CD14-positive monocyte (primary cell): ENCODE measurements at regions not wholly inside any gene's neighbourhood (a gene's known extent, or its start where the extent isn't known, plus 50 kb on each side); places are given as distances from the start of the nearest gene placed in this dataset.

ENCODE experiments used
- DNase-seq, 3 donors: peaks; one replicate each; pipeline ENCODE4 v3.0.0-alpha.2; 2011 to 2022
- H2AFZ ChIP-seq: 2 replicates; pipeline ENCODE4 v1.6.0; 2012; ENCODE audit warnings: mild to moderate bottlenecking, low read depth, low read length, inconsistent platforms; ENCODE audit not compliant: insufficient read depth, poor library complexity, severe bottlenecking
- H3K27ac ChIP-seq, 2 donors: 1 replicate in 1 of 2; 2 replicates in 1 of 2; pipeline ENCODE4 v1.5.1; 2012 to 2013; ENCODE audit warnings: low read length in 2 of 2, control low read depth in 1 of 2, inconsistent platforms in 1 of 2, low read depth in 1 of 2, mild to moderate bottlenecking in 1 of 2
- H3K27me3 ChIP-seq, 2 donors: one replicate each; pipeline versions ENCODE4 v1.6.0 to v1.6.1; 2011 to 2013; ENCODE audit warnings: low read length in 2 of 2; ENCODE audit not compliant: control insufficient read depth in 2 of 2, insufficient read depth in 2 of 2
- H3K36me3 ChIP-seq, 2 donors: replicated peaks in 1 of 2; 1 replicate in 1 of 2; 2 replicates in 1 of 2; pipeline versions ENCODE4 v1.5.1 to v1.6.1; 2012 to 2013; ENCODE audit warnings: low read length in 2 of 2, control low read depth in 1 of 2, inconsistent platforms in 1 of 2, mild to moderate bottlenecking in 1 of 2; ENCODE audit not compliant: insufficient read depth in 2 of 2, control insufficient read depth in 1 of 2
- H3K4me1 ChIP-seq, 2 donors: 1 replicate in 1 of 2; 2 replicates in 1 of 2; pipeline versions ENCODE4 v1.5.1 to v1.6.1; 2012 to 2013; ENCODE audit warnings: low read length in 2 of 2, control low read depth in 1 of 2, inconsistent platforms in 1 of 2, mild to moderate bottlenecking in 1 of 2, moderate library complexity in 1 of 2; ENCODE audit not compliant: insufficient read depth in 2 of 2, control insufficient read depth in 1 of 2
- H3K4me2 ChIP-seq: replicated peaks from 2 replicates; pipeline ENCODE3; 2012; ENCODE audit warnings: low read length, moderate library complexity, mild to moderate bottlenecking; ENCODE audit not compliant: poor library complexity, severe bottlenecking; ENCODE audit errors: extremely low read depth
- H3K4me3 ChIP-seq, 3 experiments: fragments of 200-600 bp in 1 of 3; sonication (generic) in 1 of 3; replicated peaks in 1 of 3; 1 replicate in 2 of 3; 2 replicates in 1 of 3; pipeline ENCODE4 v1.5.1; 2011 to 2013; ENCODE audit warnings: low read length in 3 of 3, mild to moderate bottlenecking in 3 of 3, control low read depth in 2 of 3, low read depth in 2 of 3, inconsistent platforms in 1 of 3, moderate library complexity in 1 of 3
- H3K79me2 ChIP-seq: 2 replicates; pipeline ENCODE4 v1.6.0; 2012; ENCODE audit warnings: mild to moderate bottlenecking, control low read depth, inconsistent platforms, low read length, moderate library complexity; ENCODE audit not compliant: insufficient read depth
- H3K9ac ChIP-seq: 2 replicates; pipeline ENCODE4 v1.6.0; 2017; ENCODE audit warnings: low read length, mild to moderate bottlenecking; ENCODE audit not compliant: insufficient read depth, poor library complexity, severe bottlenecking
- H3K9me3 ChIP-seq, 2 donors: replicated peaks in 1 of 2; 1 replicate in 1 of 2; 2 replicates in 1 of 2; pipeline versions ENCODE4 v1.5.1 to v1.6.1; 2012 to 2013; ENCODE audit warnings: low read length in 2 of 2, control low read depth in 1 of 2; ENCODE audit not compliant: control insufficient read depth in 1 of 2, insufficient read depth in 1 of 2
- H4K20me1 ChIP-seq: 2 replicates; pipeline ENCODE4 v1.6.0; 2012; ENCODE audit warnings: mild to moderate bottlenecking, low read length, control low read depth, moderate library complexity; ENCODE audit not compliant: insufficient read depth
- H3K27ac Mint-ChIP-seq, 7 donors: one replicate each; pipeline ENCODE4 v1.8.0; 2020; ENCODE audit warnings: mild to moderate bottlenecking in 7 of 7, mixed read lengths in 7 of 7, moderate library complexity in 6 of 7, inconsistent platforms in 2 of 7
- H3K27me3 Mint-ChIP-seq, 3 donors: one replicate each; pipeline ENCODE4 v1.8.0; 2021 to 2022; ENCODE audit warnings: low read depth in 3 of 3, mild to moderate bottlenecking in 3 of 3, mixed read lengths in 3 of 3, moderate library complexity in 3 of 3, inconsistent platforms in 1 of 3
- H3K36me3 Mint-ChIP-seq, 2 donors: one replicate each; pipeline ENCODE4 v1.8.0; 2020; ENCODE audit warnings: mixed read lengths in 2 of 2, inconsistent platforms in 1 of 2, mild to moderate bottlenecking in 1 of 2
- H3K4me1 Mint-ChIP-seq: one replicate; pipeline ENCODE4 v1.8.0; 2020; ENCODE audit warnings: mild to moderate bottlenecking, mixed read lengths
- H3K4me3 Mint-ChIP-seq, 2 donors: one replicate each; pipeline ENCODE4 v1.8.0; 2020; ENCODE audit warnings: mild to moderate bottlenecking in 2 of 2, mixed read lengths in 2 of 2, moderate library complexity in 1 of 2
- H3K9me3 Mint-ChIP-seq, 7 donors: one replicate each; pipeline ENCODE4 v1.8.0; 2020 to 2022; ENCODE audit warnings: mixed read lengths in 7 of 7, mild to moderate bottlenecking in 6 of 7, moderate library complexity in 6 of 7, inconsistent platforms in 2 of 7
- WGBS: methylation state at CpG from one replicate; pipeline ENCODE4 v1.1.5; 2013; ENCODE audit warnings: missing lambda C conversion rate; ENCODE audit not compliant: insufficient coverage; 5-methylcytosine and 5-hydroxymethylcytosine counted together
- intact Hi-C, 2 donors: fragments of 100-400 bp; cut with micrococcal nuclease; formaldehyde crosslinking; loops; one replicate each; pipeline versions ENCODE4 v1.15.0 to v1.15.1; 2023
- TF ChIP-seq, protein P1 (sequence below): fragments of 200-600 bp; IDR thresholded peaks from one replicate; pipeline ENCODE4 v1.8.0; 2022; ENCODE audit warnings: antibody characterized with exemption, mild to moderate bottlenecking

DNA sequence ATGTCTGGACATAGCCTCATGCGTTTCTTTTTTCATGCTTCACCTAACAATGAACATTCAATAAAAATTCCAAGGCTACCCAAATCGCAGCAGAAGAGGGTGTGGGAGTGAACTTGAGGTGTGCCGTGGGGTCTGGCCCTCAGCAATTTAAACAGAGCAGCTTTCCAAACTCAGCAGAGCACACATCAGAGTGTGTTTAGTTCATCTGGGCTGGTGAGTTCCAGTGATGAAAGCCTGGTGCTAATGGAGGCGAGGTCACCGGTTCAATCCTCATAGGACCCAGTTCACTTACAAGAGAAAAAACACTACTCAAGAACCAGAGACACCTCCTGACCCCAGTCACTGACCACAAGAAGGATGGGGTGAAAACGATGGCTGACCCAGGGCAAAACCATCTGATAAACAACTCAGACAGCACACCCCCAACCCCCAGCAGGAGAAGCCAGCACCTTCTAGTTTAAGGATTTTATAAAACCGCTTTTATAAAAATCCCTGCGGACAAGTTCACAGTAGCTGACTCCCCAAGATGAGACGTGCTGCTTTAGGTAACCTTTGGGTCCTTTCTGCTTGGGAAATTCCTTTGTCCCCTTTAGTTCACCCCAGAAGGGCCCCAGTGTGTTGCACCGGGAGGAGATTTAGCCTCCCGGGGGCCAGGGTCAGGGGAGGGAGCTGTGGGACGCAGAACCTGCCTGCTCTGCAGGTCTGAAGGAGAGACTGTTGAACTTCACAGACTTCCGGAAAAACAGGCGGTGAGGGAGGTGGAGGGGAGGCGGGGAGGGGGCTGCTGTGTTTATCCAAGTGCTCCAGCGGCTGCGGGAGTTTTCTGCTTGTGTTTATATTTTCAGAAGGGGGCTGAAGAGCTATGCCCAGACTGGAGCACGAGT is 152.7 kb upstream of the SOX11 start:
- no peak overlapping the region for H3K4me3 ChIP-seq
- H3K4me1 ChIP-seq: no peaks in the 10 kb centered on the region
- no peaks in the 10 kb centered on the region for H3K36me3 ChIP-seq
- no peak overlapping the region for H3K9ac ChIP-seq
- H3K27me3 ChIP-seq: no peaks in the 10 kb centered on the region
- H3K4me2 ChIP-seq: no peak overlapping the region
- Mint-ChIP-seq H3K9me3 (peaks cover 0 to 21% (median 9%) of the 10 kb centered on the region in 7 donors), H3K36me3 (no peaks in the 10 kb centered on the region), H3K4me3 (no peak overlapping the region), H3K4me1 (no peaks in the 10 kb centered on the region), H3K27me3 (peaks cover 0 to 7% (median 2%) of the 10 kb centered on the region in 3 donors), H3K27ac (no peak overlapping the region)
- H4K20me1 ChIP-seq: no peaks in the 10 kb centered on the region
- DNase-seq: no peak
- H2AFZ ChIP-seq: no peak overlapping the region
- WGBS: 18% methylated on average over 12 of the region's 18 CpGs
- intact Hi-C loops: no loop called here
- H3K9me3 ChIP-seq: peaks cover 8 to 22% of the 10 kb centered on the region in 2 donors
- H3K79me2 ChIP-seq: no peaks in the 10 kb centered on the region
- TF ChIP-seq, protein P1, sequence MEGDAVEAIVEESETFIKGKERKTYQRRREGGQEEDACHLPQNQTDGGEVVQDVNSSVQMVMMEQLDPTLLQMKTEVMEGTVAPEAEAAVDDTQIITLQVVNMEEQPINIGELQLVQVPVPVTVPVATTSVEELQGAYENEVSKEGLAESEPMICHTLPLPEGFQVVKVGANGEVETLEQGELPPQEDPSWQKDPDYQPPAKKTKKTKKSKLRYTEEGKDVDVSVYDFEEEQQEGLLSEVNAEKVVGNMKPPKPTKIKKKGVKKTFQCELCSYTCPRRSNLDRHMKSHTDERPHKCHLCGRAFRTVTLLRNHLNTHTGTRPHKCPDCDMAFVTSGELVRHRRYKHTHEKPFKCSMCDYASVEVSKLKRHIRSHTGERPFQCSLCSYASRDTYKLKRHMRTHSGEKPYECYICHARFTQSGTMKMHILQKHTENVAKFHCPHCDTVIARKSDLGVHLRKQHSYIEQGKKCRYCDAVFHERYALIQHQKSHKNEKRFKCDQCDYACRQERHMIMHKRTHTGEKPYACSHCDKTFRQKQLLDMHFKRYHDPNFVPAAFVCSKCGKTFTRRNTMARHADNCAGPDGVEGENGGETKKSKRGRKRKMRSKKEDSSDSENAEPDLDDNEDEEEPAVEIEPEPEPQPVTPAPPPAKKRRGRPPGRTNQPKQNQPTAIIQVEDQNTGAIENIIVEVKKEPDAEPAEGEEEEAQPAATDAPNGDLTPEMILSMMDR: no peak
- H3K27ac ChIP-seq: no peak overlapping the region

DNA sequence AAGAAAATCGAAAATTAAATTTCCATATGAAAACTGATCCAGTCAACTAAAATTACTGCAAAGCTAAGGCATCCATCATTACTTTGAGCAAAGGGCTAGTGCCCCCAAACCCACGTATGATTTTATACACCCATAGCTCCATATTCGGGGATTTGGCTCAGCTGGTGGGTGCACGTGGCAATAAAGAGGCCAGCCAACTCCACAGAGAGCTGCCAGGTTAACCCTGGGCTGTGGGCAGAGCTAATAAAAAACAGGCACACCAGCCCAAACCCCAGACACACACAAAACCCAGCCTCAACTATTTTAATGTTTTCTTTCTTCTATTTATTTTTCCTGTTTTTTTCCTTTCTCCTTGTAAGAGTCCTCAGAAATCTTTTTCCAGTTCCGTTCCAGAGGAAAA is 151.3 kb upstream of the SOX11 start:
- Mint-ChIP-seq H3K4me1 (no peaks in the 10 kb centered on the region), H3K27ac (no peak overlapping the region), H3K36me3 (no peaks in the 10 kb centered on the region), H3K9me3 (peaks cover 0 to 24% (median 14%) of the 10 kb centered on the region in 7 donors), H3K27me3 (peaks cover 0 to 7% (median 2%) of the 10 kb centered on the region in 3 donors), H3K4me3 (no peak overlapping the region)
- H3K27me3 ChIP-seq: no peaks in the 10 kb centered on the region
- no peaks in the 10 kb centered on the region for H3K4me1 ChIP-seq
- H2AFZ ChIP-seq: no peak overlapping the region
- peaks cover 14 to 24% of the 10 kb centered on the region in 2 donors for H3K9me3 ChIP-seq
- H3K36me3 ChIP-seq: no peaks in the 10 kb centered on the region
- no peak overlapping the region for H3K4me3 ChIP-seq
- intact Hi-C loops: no loop called here
- H3K79me2 ChIP-seq: no peaks in the 10 kb centered on the region
- H3K9ac ChIP-seq: no peak overlapping the region
- DNase-seq: no peak
- no peaks in the 10 kb centered on the region for H4K20me1 ChIP-seq
- 63% methylated on average over 1 of the region's 5 CpGs for WGBS
- no peak overlapping the region for H3K4me2 ChIP-seq
- no peak overlapping the region for H3K27ac ChIP-seq
- TF ChIP-seq, protein P1: no peak
